VCaP (cell line): ENCODE measurements at regions not wholly inside any gene's neighbourhood (a gene's known extent, or its start where the extent isn't known, plus 50 kb on each side); places are given as distances from the start of the nearest gene placed in this dataset.

Experiments
- H3K27ac ChIP-seq: fragments of 450-650 bp; 2 replicates; pipeline ENCODE4 v1.5.1; 2017
- TF ChIP-seq, protein P1 (sequence below): fragments of 450-650 bp; conservative IDR thresholded peaks from 2 replicates; pipeline ENCODE4 v1.5.1; 2017; ENCODE audit warnings: mild to moderate bottlenecking, moderate library complexity

DNA sequence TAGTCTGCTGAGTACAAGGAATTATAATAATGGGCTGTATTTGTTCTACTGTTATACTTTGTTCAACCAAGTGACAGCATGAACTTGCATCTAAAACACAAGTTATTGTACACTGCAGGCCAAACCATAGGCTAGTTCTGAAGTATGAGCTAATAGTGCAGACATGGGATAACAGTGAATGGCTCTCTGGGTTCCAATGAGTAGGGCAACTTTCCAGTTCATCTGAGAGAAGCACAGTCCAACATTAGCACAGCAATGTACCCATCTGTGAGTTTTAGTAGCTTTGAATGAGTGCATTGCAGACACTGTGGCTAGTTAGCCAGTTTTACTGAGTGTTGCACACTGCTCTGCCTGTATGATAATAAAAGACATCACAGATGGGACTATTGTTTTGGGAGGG is 56.5 kb upstream of the FUT9 start:
- H3K27ac ChIP-seq = no peak overlapping the region
- TF ChIP-seq, protein P1, sequence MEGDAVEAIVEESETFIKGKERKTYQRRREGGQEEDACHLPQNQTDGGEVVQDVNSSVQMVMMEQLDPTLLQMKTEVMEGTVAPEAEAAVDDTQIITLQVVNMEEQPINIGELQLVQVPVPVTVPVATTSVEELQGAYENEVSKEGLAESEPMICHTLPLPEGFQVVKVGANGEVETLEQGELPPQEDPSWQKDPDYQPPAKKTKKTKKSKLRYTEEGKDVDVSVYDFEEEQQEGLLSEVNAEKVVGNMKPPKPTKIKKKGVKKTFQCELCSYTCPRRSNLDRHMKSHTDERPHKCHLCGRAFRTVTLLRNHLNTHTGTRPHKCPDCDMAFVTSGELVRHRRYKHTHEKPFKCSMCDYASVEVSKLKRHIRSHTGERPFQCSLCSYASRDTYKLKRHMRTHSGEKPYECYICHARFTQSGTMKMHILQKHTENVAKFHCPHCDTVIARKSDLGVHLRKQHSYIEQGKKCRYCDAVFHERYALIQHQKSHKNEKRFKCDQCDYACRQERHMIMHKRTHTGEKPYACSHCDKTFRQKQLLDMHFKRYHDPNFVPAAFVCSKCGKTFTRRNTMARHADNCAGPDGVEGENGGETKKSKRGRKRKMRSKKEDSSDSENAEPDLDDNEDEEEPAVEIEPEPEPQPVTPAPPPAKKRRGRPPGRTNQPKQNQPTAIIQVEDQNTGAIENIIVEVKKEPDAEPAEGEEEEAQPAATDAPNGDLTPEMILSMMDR = no peak
